Liver (tissue), 8 donors: ENCODE measurements at regions not wholly inside any gene's neighbourhood (a gene's known extent, or its start where the extent isn't known, plus 50 kb on each side); places are given as distances from the start of the nearest gene placed in this dataset.
"Not testable (repeated sequence)": the region's sequence is repeated elsewhere in the genome, so short reads cannot be mapped to it uniquely, and the experiment has no call there.

Experiments used
- DNase-seq: peaks from one replicate; pipeline ENCODE4 v3.0.0-alpha.2; 2017; ENCODE audit warnings: low spot score
- H3K27ac ChIP-seq, 2 donors: one replicate each; pipeline ENCODE4 v1.7.0; 2013; ENCODE audit warnings: inconsistent platforms in 2 of 2, low read length in 2 of 2, control low read depth in 1 of 2, low read depth in 1 of 2, mild to moderate bottlenecking in 1 of 2
- H3K27me3 ChIP-seq, 4 donors: one replicate each; pipeline versions ENCODE4 v1.6.1 to v1.7.0; 2013; ENCODE audit warnings: low read length in 3 of 4, inconsistent platforms in 1 of 4, mild to moderate bottlenecking in 1 of 4, moderate library complexity in 1 of 4; ENCODE audit not compliant: control insufficient read depth in 4 of 4, insufficient read depth in 4 of 4
- H3K36me3 ChIP-seq, 4 donors: one replicate each; pipeline versions ENCODE4 v1.6.1 to v1.7.0; 2013; ENCODE audit warnings: low read length in 3 of 4, mild to moderate bottlenecking in 3 of 4, low read depth in 1 of 4, moderate library complexity in 1 of 4; ENCODE audit not compliant: control insufficient read depth in 4 of 4, insufficient read depth in 3 of 4
- H3K4me1 ChIP-seq, 4 donors: one replicate each; pipeline versions ENCODE4 v1.6.1 to v1.7.0; 2013; ENCODE audit warnings: low read length in 3 of 4, mild to moderate bottlenecking in 3 of 4, moderate library complexity in 1 of 4; ENCODE audit not compliant: control insufficient read depth in 4 of 4, insufficient read depth in 4 of 4
- H3K4me3 ChIP-seq, 3 donors: one replicate each; pipeline versions ENCODE4 v1.6.1 to v1.7.0; 2013; ENCODE audit warnings: low read length in 3 of 3, control low read depth in 1 of 3, low read depth in 1 of 3, mild to moderate bottlenecking in 1 of 3
- H3K9ac ChIP-seq, 2 donors: one replicate each; pipeline ENCODE4 v1.7.0; 2013; ENCODE audit warnings: low read length in 2 of 2, mild to moderate bottlenecking in 2 of 2, moderate library complexity in 2 of 2, control low read depth in 1 of 2, low read depth in 1 of 2
- H3K9me3 ChIP-seq, 4 donors: one replicate each; pipeline versions ENCODE4 v1.6.1 to v1.7.0; 2013; ENCODE audit warnings: low read length in 3 of 4; ENCODE audit not compliant: control insufficient read depth in 4 of 4
- ATF3 ChIP-seq: IDR thresholded peaks from 2 replicates; pipeline ENCODE4 v1.6.1; 2016; ENCODE audit warnings: antibody characterized with exemption
- CTCF ChIP-seq: fragments of 150-350 bp; IDR thresholded peaks from 2 replicates; pipeline ENCODE4 v1.5.1; 2017; ENCODE audit warnings: improper control_type of control experiment, low read depth, low read length; ENCODE audit not compliant: missing input control
- EGR1 ChIP-seq, 2 donors: IDR thresholded peaks; 2 replicates each; pipeline ENCODE4 v1.6.1; 2016 to 2018; ENCODE audit warnings: antibody characterized with exemption in 2 of 2, low read depth in 2 of 2
- FOXA1 ChIP-seq: IDR thresholded peaks from 2 replicates; pipeline ENCODE4 v1.6.1; 2016; ENCODE audit warnings: antibody characterized with exemption
- FOXA2 ChIP-seq: IDR thresholded peaks from 2 replicates; pipeline ENCODE4 v1.6.1; 2016; ENCODE audit warnings: antibody characterized with exemption
- GABPA ChIP-seq, 2 donors: IDR thresholded peaks in 1 of 2; conservative IDR thresholded peaks in 1 of 2; 2 replicates each; pipeline ENCODE4 v1.6.1; 2016; ENCODE audit warnings: antibody characterized with exemption in 2 of 2, mild to moderate bottlenecking in 1 of 2, moderate library complexity in 1 of 2
- HNF4A ChIP-seq, 2 donors: conservative IDR thresholded peaks; 2 replicates each; pipeline ENCODE4 v1.6.1; 2016; ENCODE audit warnings: antibody characterized with exemption in 2 of 2, mild to moderate bottlenecking in 2 of 2
- HNF4G ChIP-seq: IDR thresholded peaks from 2 replicates; pipeline ENCODE4 v1.6.1; 2016; ENCODE audit warnings: antibody characterized with exemption
- JUND ChIP-seq, 2 donors: IDR thresholded peaks; 2 replicates each; pipeline ENCODE4 v1.6.1; 2016; ENCODE audit warnings: antibody characterized with exemption in 2 of 2
- MAX ChIP-seq: IDR thresholded peaks from 2 replicates; pipeline ENCODE4 v1.6.1; 2016; ENCODE audit warnings: antibody characterized with exemption
- NR2F2 ChIP-seq: IDR thresholded peaks from 2 replicates; pipeline ENCODE4 v1.6.1; 2016; ENCODE audit warnings: antibody characterized with exemption
- RAD21 ChIP-seq, 2 donors: IDR thresholded peaks; 2 replicates each; pipeline ENCODE4 v1.6.1; 2016; ENCODE audit warnings: antibody characterized with exemption in 2 of 2, mild to moderate bottlenecking in 2 of 2
- REST ChIP-seq: IDR thresholded peaks from 2 replicates; pipeline ENCODE4 v1.6.1; 2016; ENCODE audit warnings: antibody characterized with exemption, mild to moderate bottlenecking
- RXRA ChIP-seq, 2 donors: IDR thresholded peaks; 2 replicates each; pipeline ENCODE4 v1.6.1; 2017 to 2018; ENCODE audit warnings: antibody characterized with exemption in 2 of 2, mild to moderate bottlenecking in 1 of 2
- SP1 ChIP-seq: IDR thresholded peaks from 2 replicates; pipeline ENCODE4 v1.6.1; 2018; ENCODE audit warnings: antibody characterized with exemption, mild to moderate bottlenecking
- TAF1 ChIP-seq: conservative IDR thresholded peaks from 2 replicates; pipeline ENCODE4 v1.6.1; 2016; ENCODE audit warnings: antibody characterized with exemption, mild to moderate bottlenecking
- YY1 ChIP-seq: IDR thresholded peaks from 2 replicates; pipeline ENCODE4 v1.6.1; 2016; ENCODE audit warnings: antibody characterized with exemption, mild to moderate bottlenecking
- ZBTB33 ChIP-seq: IDR thresholded peaks from 2 replicates; pipeline ENCODE4 v1.6.1; 2016; ENCODE audit warnings: antibody characterized with exemption
- WGBS: extraction: QIAGEN DNeasy Blood & Tissue Kit; methylation state at CpG from one replicate; pipeline ENCODE4 v1.1.7; 2013; 5-methylcytosine and 5-hydroxymethylcytosine counted together
- donor health status: healthy.
- donor health status: healthy.
- donor health status: healthy.
- donor health status: healthy.
- donor health status: healthy.

- Histone ChIP-seq H3K9ac (no peak overlapping the region), H3K36me3 (no peaks in the 10 kb centered on the region), H3K4me3 (no peak overlapping the region), H3K9me3 (no peaks in the 10 kb centered on the region), H3K4me1 (no peaks in the 10 kb centered on the region), H3K27me3 (no peaks in the 10 kb centered on the region), H3K27ac (no peak overlapping the region)
- 100% methylated on average over 1 of the region's 1 CpG for WGBS
- TF ChIP-seq ZBTB33, result no peak
- TF ChIP-seq TAF1, result no peak
- TF ChIP-seq GABPA (IDR thresholded peaks at IDR 0.05 in 1 of 2, conservative IDR thresholded peaks at IDR 0.05 in 1 of 2), result no peak
- no peak for TF ChIP-seq FOXA2
- TF ChIP-seq JUND (IDR thresholded peaks at IDR 0.05), result no peak
- TF ChIP-seq FOXA1, result no peak
- no peak for TF ChIP-seq RXRA (IDR thresholded peaks at IDR 0.05)
- no peak for TF ChIP-seq NR2F2
- TF ChIP-seq HNF4G, result no peak
- TF ChIP-seq HNF4A (conservative IDR thresholded peaks at IDR 0.05), result no peak
- TF ChIP-seq RAD21 (IDR thresholded peaks at IDR 0.05), result no peak
- TF ChIP-seq CTCF, result no peak
- no peak for TF ChIP-seq MAX
- TF ChIP-seq SP1, result no peak
- no peak for TF ChIP-seq ATF3
- no peak for TF ChIP-seq YY1
- no peak for DNase-seq
Measured at GRCh38 chr17:37859451-37859850, 64.8 kb upstream of the TBC1D3K start.

GRCh38 chr17:37858391-37858790 is 65.8 kb upstream of the TBC1D3K start:
- not testable (repeated sequence) for H3K27me3 ChIP-seq, DNase-seq, H3K27ac ChIP-seq, H3K9me3 ChIP-seq, H3K36me3 ChIP-seq, H3K4me3 ChIP-seq, H3K9ac ChIP-seq, H3K4me1 ChIP-seq
- WGBS, result 89% methylated on average over 11 of the region's 11 CpGs

GRCh38 chr17:37856245-37856644 is 68.0 kb upstream of the TBC1D3K start:
- H3K36me3 ChIP-seq, result no peaks in the 10 kb centered on the region
- TF ChIP-seq RXRA (IDR thresholded peaks at IDR 0.05) (no peak), HNF4A (conservative IDR thresholded peaks at IDR 0.05) (no peak), REST (no peak), SP1 (no peak), JUND (IDR thresholded peaks at IDR 0.05) (no peak), FOXA2 (no peak), EGR1 (IDR thresholded peaks at IDR 0.05; ENCODE audit: low read depth in 2 of 2) (no peak)
- H3K27ac ChIP-seq, result no peak overlapping the region
- no peaks in the 10 kb centered on the region for H3K27me3 ChIP-seq
- no peaks in the 10 kb centered on the region for H3K4me1 ChIP-seq
- WGBS, result 96% methylated on average over 1 of the region's 1 CpG
- H3K9ac ChIP-seq, result no peak overlapping the region
- H3K4me3 ChIP-seq, result no peak overlapping the region
- no peaks in the 10 kb centered on the region for H3K9me3 ChIP-seq
- no peak for DNase-seq
